HEK293T (cell line): ENCODE measurements at regions not wholly inside any gene's neighbourhood (a gene's known extent, or its start where the extent isn't known, plus 50 kb on each side); places are given as distances from the start of the nearest gene placed in this dataset.

Experiments
- CTBP1 ChIP-seq: fragments of 450-650 bp; IDR thresholded peaks from 2 replicates; pipeline ENCODE4 v1.6.1; 2016; ENCODE audit warnings: borderline replicate concordance
- ELF4 ChIP-seq: fragments of 450-650 bp; IDR thresholded peaks from 2 replicates; pipeline ENCODE4 v1.6.1; 2017; ENCODE audit warnings: antibody characterized with exemption
- FOXA1 ChIP-seq: fragments of 450-650 bp; IDR thresholded peaks from 2 replicates; pipeline ENCODE4 v1.6.1; 2016; ENCODE audit warnings: mild to moderate bottlenecking
- FOXM1 ChIP-seq: fragments of 450-650 bp; IDR thresholded peaks from 2 replicates; pipeline ENCODE4 v1.6.1; 2017; ENCODE audit warnings: mild to moderate bottlenecking, borderline replicate concordance
- HDGF ChIP-seq: fragments of 450-650 bp; IDR thresholded peaks from 2 replicates; pipeline ENCODE4 v1.6.1; 2017; ENCODE audit warnings: antibody characterized with exemption, borderline replicate concordance
- SP1 ChIP-seq: fragments of 450-650 bp; IDR thresholded peaks from 2 replicates; pipeline ENCODE4 v1.6.1; 2017
- SUZ12 ChIP-seq: fragments of 450-650 bp; IDR thresholded peaks from 2 replicates; pipeline ENCODE4 v1.6.1; 2016; ENCODE audit warnings: mild to moderate bottlenecking
- ZNF384 ChIP-seq: fragments of 450-650 bp; IDR thresholded peaks from 2 replicates; pipeline ENCODE4 v1.6.1; 2016

GRCh38 chr5:120759587-120759986 lies 295.5 kb downstream of the PRR16 start:
- TF ChIP-seq FOXM1 (no peak), FOXA1 (no peak), SUZ12 (no peak), SP1 (no peak), ELF4 (no peak), ZNF384 (no peak), CTBP1 (no peak), HDGF (no peak)
